KMS-11 (cell line): ENCODE measurements at regions not wholly inside any gene's neighbourhood (a gene's known extent, or its start where the extent isn't known, plus 50 kb on each side); places are given as distances from the start of the nearest gene placed in this dataset.

ENCODE experiments used
- H2AFZ ChIP-seq: fragments of 200-600 bp; sonication (generic); 2 replicates; pipeline ENCODE4 v1.6.1; 2016; ENCODE audit warnings: antibody characterized with exemption, mixed run types, low read depth
- H3K27ac ChIP-seq: fragments of 200-600 bp; sonication (generic); 2 replicates; pipeline ENCODE4 v1.6.1; 2016; ENCODE audit warnings: mild to moderate bottlenecking, mixed run types
- H3K27me3 ChIP-seq: fragments of 200-600 bp; sonication (generic); 2 replicates; pipeline ENCODE4 v1.6.1; 2017; ENCODE audit warnings: mild to moderate bottlenecking, low read depth, mixed run types, moderate library complexity; ENCODE audit not compliant: insufficient read depth
- H3K36me3 ChIP-seq: fragments of 200-600 bp; sonication (generic); 2 replicates; pipeline ENCODE4 v1.6.1; 2017; ENCODE audit warnings: mild to moderate bottlenecking, mixed run types; ENCODE audit not compliant: insufficient read depth
- H3K4me1 ChIP-seq: fragments of 200-600 bp; sonication (generic); 2 replicates; pipeline ENCODE4 v1.6.1; 2016; ENCODE audit warnings: mild to moderate bottlenecking, low read depth, mixed run types; ENCODE audit not compliant: poor library complexity, severe bottlenecking
- H3K4me2 ChIP-seq: fragments of 200-600 bp; sonication (generic); 2 replicates; pipeline ENCODE4 v1.7.0; 2016; ENCODE audit warnings: mild to moderate bottlenecking, mixed run types
- H3K4me3 ChIP-seq: fragments of 200-600 bp; sonication (generic); IDR thresholded peaks from 2 replicates; pipeline ENCODE4 v1.6.1; 2017; ENCODE audit warnings: low read depth, low read length, mixed read lengths; ENCODE audit not compliant: insufficient read depth
- H3K79me2 ChIP-seq: fragments of 200-600 bp; sonication (generic); 2 replicates; pipeline ENCODE4 v1.6.1; 2016; ENCODE audit warnings: low read depth, mixed run types; ENCODE audit not compliant: insufficient read depth
- H3K9ac ChIP-seq: fragments of 200-600 bp; sonication (generic); 2 replicates; pipeline ENCODE4 v1.6.1; 2016; ENCODE audit warnings: mild to moderate bottlenecking, mixed run types
- H4K20me1 ChIP-seq: fragments of 200-600 bp; sonication (generic); 2 replicates; pipeline ENCODE4 v1.6.1; 2016; ENCODE audit warnings: mild to moderate bottlenecking, mixed run types; ENCODE audit not compliant: insufficient read depth
- CTCF ChIP-seq: fragments of 200-600 bp; sonication (generic); conservative IDR thresholded peaks from 2 replicates; pipeline ENCODE4 v1.6.1; 2017; ENCODE audit warnings: low read depth, mild to moderate bottlenecking, antibody characterized with exemption, low read length, moderate library complexity, mixed read lengths

- no peak overlapping the region for H3K27ac ChIP-seq
- H2AFZ ChIP-seq: no peak overlapping the region
- H4K20me1 ChIP-seq: no peaks in the 10 kb centered on the region
- no peak overlapping the region for H3K4me3 ChIP-seq
- H3K79me2 ChIP-seq: no peaks in the 10 kb centered on the region
- no peak overlapping the region for H3K9ac ChIP-seq
- H3K4me2 ChIP-seq: no peak overlapping the region
- H3K36me3 ChIP-seq: no peaks in the 10 kb centered on the region
- H3K27me3 ChIP-seq: no peaks in the 10 kb centered on the region
- H3K4me1 ChIP-seq: no peaks in the 10 kb centered on the region
- no peak for TF ChIP-seq CTCF
Measured at GRCh38 chr9:25260046-25260445, 418.2 kb downstream of the TUSC1 start.

DNA sequence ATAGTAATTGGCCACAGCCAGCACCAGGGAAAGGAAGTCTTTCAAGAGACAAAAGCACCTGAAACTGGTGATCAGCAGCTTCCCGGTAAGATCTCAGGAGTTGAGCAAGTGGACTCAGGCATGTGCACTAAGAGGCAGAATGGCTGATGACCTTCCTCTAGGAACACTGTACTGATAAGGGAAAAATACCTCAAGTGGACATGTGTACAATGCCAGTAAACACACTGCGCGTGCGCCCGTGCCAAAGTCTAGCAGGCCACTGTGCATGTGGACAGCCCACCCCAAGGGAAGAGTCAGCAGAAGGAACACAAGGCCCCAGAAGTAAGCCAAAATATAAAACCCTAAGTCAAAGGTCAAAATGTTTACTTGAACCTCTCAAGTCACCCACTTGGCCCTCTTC is 423.0 kb downstream of the TUSC1 start:
- Histone ChIP-seq H3K79me2 (no peaks in the 10 kb centered on the region), H3K27me3 (no peaks in the 10 kb centered on the region), H4K20me1 (no peaks in the 10 kb centered on the region), H3K4me3 (no peak overlapping the region), H3K36me3 (no peaks in the 10 kb centered on the region), H3K4me1 (no peaks in the 10 kb centered on the region), H2AFZ (no peak overlapping the region), H3K27ac (no peak overlapping the region), H3K9ac (no peak overlapping the region), H3K4me2 (no peak overlapping the region)
- TF ChIP-seq CTCF: no peak

GRCh38 chr9:25254051-25254450 is 424.2 kb downstream of the TUSC1 start:
- H4K20me1 ChIP-seq: no peaks in the 10 kb centered on the region
- H3K36me3 ChIP-seq: no peaks in the 10 kb centered on the region
- no peak overlapping the region for H3K4me3 ChIP-seq
- no peak overlapping the region for H2AFZ ChIP-seq
- TF ChIP-seq CTCF: no peak
- H3K27me3 ChIP-seq: no peaks in the 10 kb centered on the region
- H3K79me2 ChIP-seq: no peaks in the 10 kb centered on the region
- H3K4me1 ChIP-seq: no peaks in the 10 kb centered on the region
- no peak overlapping the region for H3K4me2 ChIP-seq
- H3K27ac ChIP-seq: no peak overlapping the region
- H3K9ac ChIP-seq: no peak overlapping the region

DNA sequence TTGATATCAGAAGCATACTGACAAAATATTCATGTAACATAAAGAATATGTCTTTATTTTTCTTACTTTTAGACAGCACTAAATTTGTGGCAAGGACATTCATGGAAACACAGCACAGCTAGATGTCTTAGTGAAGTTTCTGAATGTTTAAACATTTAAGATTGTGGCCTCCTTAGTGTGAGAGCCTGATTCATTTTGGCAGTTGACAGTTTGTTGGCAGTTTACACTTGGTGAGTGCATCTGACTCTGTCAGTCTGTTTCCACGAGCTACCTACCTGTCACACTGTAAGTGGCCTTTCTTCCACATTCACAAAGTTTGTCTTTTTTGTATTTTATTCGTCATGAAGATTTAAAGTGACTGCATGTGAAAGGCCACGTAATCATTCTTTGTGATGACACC is 436.8 kb downstream of the TUSC1 start:
- H3K27me3 ChIP-seq: no peaks in the 10 kb centered on the region
- H3K9ac ChIP-seq: no peak overlapping the region
- H2AFZ ChIP-seq: no peak overlapping the region
- no peak overlapping the region for H3K27ac ChIP-seq
- H3K79me2 ChIP-seq: no peaks in the 10 kb centered on the region
- H4K20me1 ChIP-seq: no peaks in the 10 kb centered on the region
- no peaks in the 10 kb centered on the region for H3K4me1 ChIP-seq
- no peak for TF ChIP-seq CTCF
- no peaks in the 10 kb centered on the region for H3K36me3 ChIP-seq
- H3K4me3 ChIP-seq: no peak overlapping the region
- H3K4me2 ChIP-seq: no peak overlapping the region
